GM20000 (cell line): ENCODE measurements at regions not wholly inside any gene's neighbourhood (a gene's known extent, or its start where the extent isn't known, plus 50 kb on each side); places are given as distances from the start of the nearest gene placed in this dataset.

Experiments used
- DNase-seq: peaks from one replicate; pipeline ENCODE4 v3.0.0; 2012; ENCODE audit warnings: low spot score
- TF ChIP-seq, protein P1 (sequence below): IDR thresholded peaks from 2 replicates; pipeline ENCODE4 v1.5.1; 2012; ENCODE audit warnings: mild to moderate bottlenecking, control low read depth; ENCODE audit errors: extremely low read depth, missing control alignments

DNA sequence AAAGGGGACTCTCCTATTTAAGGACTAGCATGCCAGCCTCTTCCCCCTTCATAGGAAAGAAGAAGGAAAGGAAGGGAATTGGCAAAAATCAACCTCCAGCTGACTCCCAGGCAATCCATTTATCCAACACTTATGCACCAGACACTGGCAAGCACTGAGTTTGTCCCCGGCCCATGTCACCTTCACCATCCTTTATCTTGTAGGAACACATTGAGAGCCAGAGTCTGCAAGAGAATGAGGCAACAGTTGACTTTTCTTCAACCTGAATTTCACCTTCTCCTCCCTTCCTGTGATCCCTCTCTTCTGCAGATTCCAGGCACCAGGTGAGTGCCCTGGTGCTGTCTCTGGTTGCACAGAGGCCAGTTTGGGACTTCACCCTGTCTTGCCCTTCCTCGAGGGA lies 264.3 kb upstream of the ECI2 start:
- TF ChIP-seq, protein P1, sequence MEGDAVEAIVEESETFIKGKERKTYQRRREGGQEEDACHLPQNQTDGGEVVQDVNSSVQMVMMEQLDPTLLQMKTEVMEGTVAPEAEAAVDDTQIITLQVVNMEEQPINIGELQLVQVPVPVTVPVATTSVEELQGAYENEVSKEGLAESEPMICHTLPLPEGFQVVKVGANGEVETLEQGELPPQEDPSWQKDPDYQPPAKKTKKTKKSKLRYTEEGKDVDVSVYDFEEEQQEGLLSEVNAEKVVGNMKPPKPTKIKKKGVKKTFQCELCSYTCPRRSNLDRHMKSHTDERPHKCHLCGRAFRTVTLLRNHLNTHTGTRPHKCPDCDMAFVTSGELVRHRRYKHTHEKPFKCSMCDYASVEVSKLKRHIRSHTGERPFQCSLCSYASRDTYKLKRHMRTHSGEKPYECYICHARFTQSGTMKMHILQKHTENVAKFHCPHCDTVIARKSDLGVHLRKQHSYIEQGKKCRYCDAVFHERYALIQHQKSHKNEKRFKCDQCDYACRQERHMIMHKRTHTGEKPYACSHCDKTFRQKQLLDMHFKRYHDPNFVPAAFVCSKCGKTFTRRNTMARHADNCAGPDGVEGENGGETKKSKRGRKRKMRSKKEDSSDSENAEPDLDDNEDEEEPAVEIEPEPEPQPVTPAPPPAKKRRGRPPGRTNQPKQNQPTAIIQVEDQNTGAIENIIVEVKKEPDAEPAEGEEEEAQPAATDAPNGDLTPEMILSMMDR, result no peak
- DNase-seq, result no peak

GRCh38 chr6:4398791-4399190 lies 263.4 kb upstream of the ECI2 start:
- DNase-seq, result no peak
- TF ChIP-seq, protein P1, result no peak

- no peak for DNase-seq
- TF ChIP-seq, protein P1, result no peak
These were observed 261.9 kb upstream of the ECI2 start for GRCh38 chr6:4397307-4397706.

- DNase-seq, result no peak
These were observed 260.7 kb upstream of the ECI2 start for GRCh38 chr6:4396044-4396443.

GRCh38 chr6:4395386-4395785 lies 260.0 kb upstream of the ECI2 start:
- DNase-seq, result no peak
- TF ChIP-seq, protein P1, result no peak

More at GRCh38 chr6:4396044-4396443, 260.7 kb upstream of the ECI2 start:
- TF ChIP-seq, protein P1, result no peak

DNA sequence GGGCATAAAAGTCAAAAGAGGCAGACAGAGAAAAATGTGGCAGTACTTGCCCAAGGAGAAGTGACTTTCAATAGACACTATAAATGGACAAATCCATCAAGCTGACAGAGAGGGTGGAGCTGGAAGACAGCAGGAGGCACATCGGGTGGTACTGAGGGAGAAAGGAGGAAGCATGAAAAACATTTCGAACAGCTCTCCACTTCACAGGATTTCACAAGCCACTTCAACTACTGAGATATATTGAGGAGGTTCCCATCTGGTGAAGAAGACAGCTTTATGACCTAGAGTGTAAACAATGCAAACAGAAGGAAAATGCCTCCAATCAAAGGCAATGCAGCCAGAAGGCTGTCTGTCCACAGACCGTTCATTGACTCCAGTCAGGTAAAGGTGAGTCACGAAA lies 259.4 kb upstream of the ECI2 start:
- DNase-seq, result no peak

DNA sequence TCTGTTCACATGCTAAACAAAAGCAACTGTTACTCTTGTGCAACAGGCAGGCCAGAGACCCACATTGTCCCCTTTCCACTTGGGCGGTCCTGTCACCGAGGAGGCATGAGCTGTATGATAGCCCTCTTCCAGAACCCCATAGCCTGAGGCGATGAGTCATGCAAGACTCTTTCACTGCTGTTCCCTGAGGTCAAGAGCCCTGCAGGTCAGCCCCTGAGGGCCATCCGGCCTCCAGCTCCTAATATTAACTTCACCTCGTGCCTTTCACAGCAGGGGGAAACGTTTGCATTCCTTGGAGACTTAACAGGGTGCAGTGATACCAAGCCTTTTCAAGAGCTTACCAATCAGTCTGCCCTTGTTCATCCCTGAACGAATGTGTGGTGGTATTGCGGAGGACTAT lies 253.3 kb upstream of the ECI2 start:
- TF ChIP-seq, protein P1, result no peak
- DNase-seq, result no peak

More for the DNA sequence above, 259.4 kb upstream of the ECI2 start:
- TF ChIP-seq, protein P1, result no peak
